HG03097 (cell line): ENCODE measurements at regions not wholly inside any gene's neighbourhood (a gene's known extent, or its start where the extent isn't known, plus 50 kb on each side); places are given as distances from the start of the nearest gene placed in this dataset.

Source experiments
- ATAC-seq: cut with Tn5 transposase; IDR thresholded peaks from one replicate; pipeline ENCODE4 v1.9.1; 2021; ENCODE audit not compliant: unreplicated experiment, low FRiP score

DNA sequence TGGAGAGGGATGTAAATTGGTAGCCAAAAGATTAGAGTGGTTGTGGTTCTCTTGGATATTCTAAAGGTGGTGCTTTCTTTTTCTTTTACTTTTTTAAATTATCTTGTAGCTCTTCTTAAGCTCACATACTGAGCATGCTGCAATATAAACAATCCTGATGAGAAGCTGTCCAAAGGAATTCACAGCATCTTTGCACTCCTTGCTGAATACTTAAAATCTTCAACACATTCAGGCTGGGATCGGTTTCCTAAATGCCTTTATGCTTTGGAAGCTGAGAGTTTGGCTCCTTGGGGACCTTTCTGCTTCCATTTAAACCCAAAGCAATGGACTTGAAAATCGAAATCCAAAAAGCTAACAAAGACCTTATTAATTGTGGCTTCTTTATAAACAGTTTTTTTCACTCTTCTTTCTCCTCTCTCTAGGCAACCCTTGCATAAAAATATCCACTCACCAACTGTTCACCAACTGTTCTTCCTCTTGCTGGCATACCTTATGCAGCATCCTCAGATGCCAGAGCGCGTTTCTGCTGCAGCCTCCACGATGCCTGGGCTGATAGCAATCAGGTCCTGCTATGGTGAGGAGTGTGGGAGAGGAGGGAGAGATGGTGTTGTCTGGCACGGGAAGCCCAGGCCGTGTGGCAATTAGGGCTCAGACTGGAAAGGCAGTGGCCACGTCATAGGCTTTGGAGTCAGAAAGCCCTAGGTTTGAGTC lies 535.8 kb upstream of the DAB1 start:
- ATAC-seq: no peak

DNA sequence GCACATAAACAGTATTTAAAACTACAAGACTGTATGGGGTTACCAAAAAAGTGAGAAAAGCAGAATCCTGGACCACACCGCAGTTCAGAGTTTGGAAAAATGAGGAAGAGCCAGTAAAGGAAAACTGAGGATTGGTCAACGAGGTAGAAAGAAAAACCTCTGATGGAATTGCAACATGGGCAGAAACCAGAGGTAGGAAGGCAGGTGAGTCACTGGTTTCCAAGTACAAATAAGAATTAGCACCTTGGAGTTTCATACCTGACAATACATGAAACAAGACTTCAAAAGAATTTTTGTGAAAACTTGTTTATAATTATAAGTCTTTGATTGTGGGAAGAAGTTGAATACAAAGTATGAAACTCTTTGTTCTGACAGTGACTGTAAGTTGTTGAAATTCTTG lies 533.7 kb upstream of the DAB1 start:
- ATAC-seq: no peak

DNA sequence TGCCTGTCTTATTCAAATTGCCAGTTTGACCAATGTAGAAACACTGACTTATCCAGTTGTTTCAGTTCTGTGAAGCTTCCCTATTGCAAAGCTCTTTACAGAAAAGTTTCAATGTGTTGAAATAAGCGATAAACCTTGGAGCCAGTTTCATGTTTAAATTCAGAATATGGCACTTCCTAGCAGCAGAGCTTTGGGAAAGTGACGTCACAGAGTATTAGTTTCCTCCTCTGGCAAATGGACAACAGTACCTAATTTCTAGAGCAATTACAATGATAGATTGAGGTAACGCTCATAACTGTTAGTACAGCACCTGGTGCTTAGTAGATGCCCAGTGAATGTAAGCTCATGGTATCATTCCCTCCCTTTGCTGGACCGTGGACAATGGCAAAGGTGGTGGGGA lies 527.5 kb upstream of the DAB1 start:
- no peak for ATAC-seq

DNA sequence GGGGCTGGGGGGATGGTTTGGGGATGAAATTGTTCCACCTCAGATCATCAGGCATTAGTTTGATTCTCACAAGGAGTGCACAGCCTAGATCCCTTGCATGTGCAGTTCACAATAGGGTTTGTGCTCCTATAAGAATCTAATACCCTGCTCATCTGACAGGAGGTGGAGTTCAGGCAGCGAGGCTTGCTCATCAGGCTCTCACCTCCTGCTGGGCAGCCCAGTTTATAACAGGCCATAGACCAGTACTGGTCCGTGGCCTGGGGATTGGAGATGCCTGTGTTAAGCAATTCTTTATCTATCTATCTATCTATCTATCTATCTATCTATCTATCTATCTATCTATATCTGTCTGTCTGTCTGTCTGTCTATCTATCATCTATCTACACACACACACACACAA lies 525.3 kb upstream of the DAB1 start:
- no peak for ATAC-seq

DNA sequence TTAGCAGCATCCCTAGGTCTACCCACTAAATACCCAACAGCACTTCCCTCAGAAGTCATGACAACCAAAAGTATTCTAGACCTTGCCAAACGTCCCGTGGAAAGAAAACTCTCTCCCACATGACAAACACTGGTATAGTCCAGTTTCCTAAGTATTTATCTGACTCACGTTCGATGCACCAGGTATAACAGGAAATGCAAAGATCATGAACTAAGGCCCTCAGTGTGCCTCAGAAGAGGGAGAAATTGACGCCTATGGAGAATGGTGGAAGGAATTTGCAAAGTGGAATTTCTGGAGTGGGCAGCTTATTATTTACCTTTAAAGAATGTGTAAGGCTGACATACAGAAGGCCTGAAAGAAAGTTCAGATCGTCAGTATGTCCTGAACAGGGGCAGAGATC lies 523.6 kb upstream of the DAB1 start:
- ATAC-seq: no peak

DNA sequence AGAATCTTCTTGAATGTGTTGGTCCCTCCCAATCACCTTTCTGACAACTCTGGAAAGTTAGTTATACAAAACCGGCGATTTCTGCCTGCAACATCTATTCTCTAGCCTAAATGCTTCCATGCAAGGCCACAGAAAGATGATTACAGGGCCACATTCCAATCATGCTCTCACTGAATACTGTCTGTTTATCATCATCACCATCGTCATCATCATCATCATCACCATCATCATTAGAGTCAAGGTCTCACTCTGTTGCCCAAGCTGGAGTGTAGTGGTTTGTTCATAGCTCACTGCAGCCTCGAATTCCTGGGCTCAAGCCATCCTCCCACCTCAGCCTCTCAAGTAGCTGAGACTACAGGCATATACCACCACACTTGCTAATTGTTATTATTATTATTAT lies 521.2 kb upstream of the DAB1 start:
- ATAC-seq: no peak

DNA sequence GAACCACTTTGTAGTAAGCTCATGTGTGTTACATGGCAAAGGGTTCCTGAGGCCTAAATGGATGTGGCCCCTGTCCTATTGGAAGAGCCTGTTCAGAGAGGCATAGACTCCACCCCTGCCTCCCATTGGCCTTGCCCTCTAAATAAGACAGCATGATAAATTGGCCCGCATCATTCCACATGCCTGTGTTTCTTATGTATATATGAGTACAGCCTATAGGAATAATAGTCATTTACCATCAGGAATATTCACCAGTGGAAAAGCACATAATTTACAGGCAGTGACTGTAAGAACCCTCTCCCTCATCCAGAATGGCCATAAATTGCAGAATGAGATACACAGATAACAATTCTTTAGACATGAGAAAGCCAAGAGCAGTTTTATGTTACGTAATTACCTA lies 519.5 kb upstream of the DAB1 start:
- no peak for ATAC-seq

DNA sequence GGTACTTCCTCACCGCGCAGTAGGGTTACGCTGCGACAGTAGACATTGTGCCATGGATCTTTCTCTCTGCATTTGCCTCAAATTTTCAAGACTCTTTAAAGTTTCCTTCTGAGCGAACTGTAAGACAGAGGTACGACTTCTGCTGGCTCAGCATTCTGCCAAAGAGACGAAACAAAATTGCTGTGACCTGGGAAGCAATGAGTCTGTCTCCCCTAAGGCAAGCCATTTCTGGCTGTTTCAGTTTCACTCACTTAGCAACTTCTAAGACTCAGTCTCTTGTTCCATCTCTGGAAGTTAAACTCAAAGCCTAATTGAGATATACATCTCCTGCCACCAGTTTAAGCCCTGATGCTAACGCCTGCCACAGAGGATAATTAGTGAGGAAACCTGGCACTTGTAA lies 510.9 kb upstream of the DAB1 start:
- no peak for ATAC-seq

DNA sequence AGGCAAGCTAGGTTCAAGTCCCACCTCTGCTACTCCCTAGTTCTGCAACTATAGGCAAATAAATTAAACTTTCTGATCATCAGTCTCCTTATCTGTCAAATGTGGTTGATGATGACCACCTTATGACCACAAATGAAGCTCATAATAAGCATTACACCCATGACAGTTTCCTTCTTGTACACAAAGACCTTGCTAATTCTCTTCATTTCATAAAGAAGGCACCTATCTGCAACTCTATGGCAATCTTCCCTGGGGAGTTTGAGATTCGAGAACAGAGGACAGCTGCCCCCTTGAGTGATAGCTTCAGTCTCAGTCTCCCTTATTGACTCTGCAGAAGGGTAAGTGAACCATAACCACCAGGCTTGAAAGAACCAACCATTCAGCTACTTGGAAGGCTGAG lies 503.1 kb upstream of the DAB1 start:
- ATAC-seq: no peak

DNA sequence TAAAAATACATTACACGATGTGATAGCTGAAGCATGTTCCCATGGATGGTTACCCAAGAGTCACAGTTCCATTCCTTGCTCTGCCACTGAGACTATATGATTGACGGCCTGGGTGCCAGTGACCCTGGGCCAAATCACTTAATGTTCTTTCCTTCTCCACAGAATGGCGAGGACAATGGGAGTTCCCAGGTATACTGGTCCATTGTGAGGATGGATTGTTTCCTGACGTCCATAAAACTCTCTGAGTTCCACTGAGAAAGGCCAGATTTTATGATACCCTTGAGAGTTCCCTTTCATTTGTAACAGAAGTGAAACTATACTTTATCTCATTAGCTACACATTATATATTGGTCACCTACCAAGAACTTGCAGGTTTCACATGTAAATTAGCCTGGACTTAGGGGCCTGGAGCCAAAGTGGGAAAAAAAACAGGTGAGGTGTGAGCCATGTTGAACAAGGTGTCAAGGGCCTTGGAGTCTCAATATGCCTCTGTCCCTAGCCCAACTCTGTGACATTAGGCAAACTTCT lies 502.2 kb upstream of the DAB1 start:
- ATAC-seq: no peak

DNA sequence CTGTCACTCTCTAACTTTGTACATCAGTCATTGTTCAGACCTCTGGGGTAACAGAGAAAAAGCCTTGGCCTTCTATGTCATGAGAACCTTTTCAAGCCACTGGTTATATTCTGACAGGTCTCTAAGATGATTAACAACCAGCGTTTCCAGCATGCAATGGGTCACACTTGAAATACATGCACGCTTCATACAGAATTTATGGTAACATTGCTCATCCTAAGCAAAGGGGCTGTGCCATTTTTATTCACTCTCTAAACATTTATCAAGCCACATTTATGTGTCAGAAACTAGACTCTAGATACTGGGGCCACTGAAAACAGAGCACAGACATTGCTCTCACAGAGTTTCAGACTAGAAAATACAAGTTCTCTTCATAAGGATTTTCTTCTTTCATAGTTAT lies 501.4 kb upstream of the DAB1 start:
- no peak for ATAC-seq

DNA sequence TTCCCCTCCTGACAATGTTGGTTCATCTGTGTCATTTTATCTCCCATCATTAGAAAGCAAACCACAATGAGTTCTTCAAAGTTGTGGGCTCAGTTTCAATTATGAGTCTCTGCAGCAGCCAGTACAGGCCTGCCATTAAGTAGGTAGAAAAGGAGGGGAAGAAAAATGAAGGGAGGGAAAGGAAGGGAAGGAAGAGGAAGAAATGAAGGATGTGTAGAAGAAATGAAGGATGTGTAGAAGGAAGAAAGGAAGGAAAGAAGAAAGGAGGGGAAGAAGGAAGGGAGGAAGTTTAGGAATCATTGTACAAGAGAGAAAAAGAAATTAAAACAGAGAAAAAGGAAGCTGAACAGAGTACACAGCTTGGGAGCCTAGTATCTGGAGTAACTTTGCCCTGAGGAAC lies 498.3 kb upstream of the DAB1 start:
- no peak for ATAC-seq

DNA sequence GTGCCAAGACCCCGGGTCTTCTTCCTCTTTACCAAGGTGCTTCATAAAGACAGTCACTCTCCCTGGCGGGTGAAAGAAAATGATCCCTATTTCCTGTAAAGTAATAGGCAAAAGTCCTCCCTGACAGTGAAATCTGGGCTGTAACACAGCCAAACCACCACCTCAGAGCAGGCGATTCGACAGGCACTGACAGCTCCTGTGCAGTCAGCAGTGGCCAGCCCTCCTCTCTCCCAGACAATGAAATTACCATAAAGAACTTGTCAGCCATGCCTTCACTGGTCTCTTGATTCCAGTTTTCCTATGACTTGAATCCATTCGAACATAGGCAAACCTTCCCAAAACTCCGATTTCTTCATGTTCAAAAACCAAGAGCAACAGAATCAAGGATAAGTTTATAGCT lies 492.2 kb upstream of the DAB1 start:
- no peak for ATAC-seq

DNA sequence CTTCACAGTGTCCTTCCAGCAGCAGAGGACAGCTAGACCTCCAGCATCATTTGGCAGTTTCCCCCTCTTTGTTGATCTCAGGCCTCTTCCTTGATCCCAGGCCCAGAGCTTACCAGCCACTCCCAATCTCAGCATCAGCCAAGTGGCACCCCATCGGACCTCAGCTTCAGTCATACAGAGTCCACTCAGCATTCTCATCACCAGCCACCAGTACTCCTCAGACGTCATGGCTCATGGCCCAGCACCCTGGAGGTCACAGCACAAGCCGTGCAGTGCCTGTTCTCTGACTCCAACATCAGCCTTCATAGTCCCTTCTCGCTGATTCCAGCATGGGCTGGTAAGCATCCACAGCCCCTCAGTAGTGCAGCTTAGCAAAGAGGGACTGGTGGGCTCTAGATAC lies 487.6 kb upstream of the DAB1 start:
- no peak for ATAC-seq

DNA sequence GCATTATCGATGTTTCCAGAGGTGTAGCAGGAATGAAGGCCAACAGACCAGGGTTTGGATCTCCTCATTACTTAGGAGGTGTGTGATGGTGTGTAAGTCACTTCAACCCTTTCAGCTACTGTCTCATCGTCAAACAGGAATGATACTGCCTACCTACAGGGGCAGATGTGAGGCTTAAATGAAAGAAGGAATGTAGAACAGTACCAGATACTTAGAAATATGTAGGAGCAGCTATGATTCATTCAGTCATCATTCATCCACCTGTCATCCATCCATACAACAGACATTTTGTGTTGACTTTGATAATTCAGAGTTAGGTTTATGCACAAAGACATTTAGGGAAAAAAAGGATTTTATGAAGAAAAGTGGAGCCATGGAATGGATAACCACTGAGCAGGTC lies 486.9 kb upstream of the DAB1 start:
- ATAC-seq: no peak

DNA sequence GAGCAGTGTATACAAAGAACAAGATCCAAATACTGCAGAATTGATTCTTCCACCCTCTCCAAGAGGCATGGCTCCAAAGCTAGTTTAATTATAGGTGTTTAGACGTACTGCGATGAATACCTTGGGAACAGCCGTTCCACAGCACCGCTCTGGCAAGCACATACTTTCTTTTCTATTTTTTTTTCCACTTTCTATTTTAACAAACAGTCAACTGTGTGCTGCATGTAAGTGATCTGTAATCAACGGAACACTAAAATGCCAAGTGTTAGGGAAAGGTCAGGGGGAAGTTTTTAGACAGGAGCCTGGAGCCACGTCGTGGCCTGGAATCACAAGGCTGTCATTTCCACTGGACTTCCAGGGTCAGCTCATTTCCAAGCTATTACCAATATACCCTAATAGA lies 486.4 kb upstream of the DAB1 start:
- no peak for ATAC-seq

DNA sequence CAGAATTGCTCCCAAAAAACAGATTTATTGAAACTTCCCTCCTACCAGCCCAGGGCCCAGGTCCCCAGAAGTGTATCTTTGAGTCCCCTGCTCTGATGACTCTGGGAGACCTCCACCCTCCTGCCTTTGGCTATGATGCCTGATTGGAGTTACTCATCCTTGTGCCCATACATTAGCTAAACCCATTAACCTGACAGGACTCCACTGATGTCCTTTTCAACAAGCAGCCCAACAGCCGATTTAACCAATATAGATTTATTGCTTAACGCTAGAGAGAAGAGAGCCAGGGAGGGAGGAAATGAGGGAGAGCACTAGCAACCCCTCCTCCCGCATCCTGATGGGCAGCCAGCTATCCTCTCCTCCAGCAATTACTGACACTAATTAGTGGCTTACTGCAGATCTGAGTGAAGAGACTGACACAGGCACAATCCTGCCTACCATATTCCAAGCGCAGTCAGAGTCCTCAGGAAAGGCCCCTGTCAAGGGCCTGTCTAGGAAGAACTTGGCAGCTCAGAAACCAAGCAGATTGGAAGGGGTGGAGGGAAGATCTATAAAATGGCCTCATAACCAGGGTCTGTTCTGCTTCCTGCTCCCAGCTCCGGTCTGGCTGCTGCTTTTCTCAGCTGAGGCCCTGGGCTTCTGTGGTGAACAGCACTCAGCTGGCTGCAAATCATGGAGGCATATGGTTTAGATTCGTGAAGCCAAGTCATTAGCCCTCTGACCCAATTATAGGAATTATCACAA lies 484.5 kb upstream of the DAB1 start:
- ATAC-seq: no peak

DNA sequence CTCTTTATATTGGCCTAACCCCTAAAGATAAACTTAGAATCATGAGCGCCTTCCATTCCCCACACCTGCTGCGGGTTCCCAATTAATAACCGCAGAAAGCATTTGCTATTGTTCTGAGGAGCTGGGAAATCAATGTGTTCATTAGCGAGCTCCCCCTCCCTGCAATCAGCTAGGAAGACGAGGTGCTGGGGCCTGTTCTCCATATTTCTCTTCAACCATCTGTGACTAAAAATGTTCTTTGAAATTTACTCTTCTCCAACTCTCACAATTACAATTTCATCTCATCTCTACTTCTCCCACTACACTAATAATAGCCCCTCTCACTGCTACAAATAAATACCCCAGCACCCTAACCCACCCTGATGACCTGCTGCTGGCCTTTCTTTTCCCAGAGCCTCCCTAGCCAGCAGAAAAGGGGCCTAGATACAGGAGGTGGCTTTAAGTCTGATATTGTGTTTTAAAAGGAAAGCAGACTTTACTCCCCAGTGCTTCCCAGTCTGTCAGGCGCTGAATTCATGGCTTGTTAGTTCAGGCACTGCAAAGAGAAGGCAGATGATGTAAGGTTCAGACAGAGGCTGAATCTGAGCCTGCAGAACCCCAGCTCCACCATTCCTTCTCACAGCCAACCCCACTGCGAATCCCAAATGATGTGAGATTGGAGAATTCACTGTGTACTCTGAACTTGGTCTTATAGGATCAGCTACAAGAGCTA lies 477.5 kb upstream of the DAB1 start:
- ATAC-seq: no peak

DNA sequence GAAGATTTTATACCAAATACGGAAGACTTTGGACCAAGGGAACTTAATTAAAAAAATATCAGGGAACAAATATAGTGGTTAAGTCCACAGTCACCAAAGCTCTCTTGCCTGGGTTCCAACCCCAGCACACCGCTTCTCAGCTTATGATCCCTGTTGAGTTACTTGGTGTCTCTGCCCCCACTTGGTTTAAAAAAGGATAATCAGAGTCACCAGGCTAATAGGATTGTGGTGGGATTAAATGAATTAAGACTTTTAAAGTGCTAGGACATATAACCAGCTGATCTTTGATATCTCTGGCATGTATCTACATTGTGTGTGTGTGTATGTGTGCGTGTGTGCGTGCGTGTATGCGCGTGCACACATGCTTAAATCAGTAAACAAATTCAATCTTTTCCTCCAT lies 474.7 kb upstream of the DAB1 start:
- no peak for ATAC-seq

DNA sequence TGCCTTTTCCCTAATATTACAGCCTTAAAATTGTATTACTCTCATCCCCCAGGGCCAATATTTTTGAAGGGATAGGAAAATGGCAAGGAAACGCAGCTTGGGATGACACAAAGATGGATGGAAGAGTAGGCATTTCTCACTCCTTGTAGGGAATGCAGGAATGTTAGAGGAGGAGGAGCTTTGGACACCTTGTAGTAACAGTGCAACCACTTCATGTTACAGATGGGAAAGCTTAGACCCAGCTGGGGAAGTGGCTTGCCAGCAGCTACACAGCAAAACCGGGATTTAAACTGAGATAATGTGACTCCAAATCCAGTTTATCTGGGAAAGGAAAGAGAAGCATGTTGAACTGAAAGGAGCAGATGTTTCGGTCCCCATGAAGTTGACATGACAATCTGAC lies 473.7 kb upstream of the DAB1 start:
- no peak for ATAC-seq

DNA sequence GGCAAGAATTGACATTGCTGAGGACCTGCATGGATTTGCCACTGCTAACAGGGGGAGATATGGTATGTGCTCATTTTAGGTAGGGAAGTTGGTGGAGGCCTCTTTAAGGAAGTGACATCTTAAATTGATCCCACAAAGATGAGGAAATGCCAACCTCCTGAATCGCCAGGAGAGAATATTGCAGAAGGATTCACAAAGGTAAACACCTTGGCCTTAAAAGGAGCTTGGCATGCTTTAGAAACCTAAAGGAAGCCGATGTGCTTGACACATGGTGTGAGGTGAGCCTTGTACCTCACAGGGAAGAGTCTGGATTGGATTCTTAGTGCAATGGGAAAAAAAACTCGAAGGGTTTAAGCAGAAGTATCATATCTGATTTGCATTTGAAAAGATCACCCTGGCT lies 470.5 kb upstream of the DAB1 start:
- ATAC-seq: no peak
